Activated CD4-positive, alpha-beta T cell treated with anti-CD3 and anti-CD28 coated beads, Interleukin-2, Interleukin-6, amounts not matched to agents 100 ng/mL and 50 ng/mL, durations not matched to agents 16 hours and 8 hours (primary cell): ENCODE measurements at regions not wholly inside any gene's neighbourhood (a gene's known extent, or its start where the extent isn't known, plus 50 kb on each side); places are given as distances from the start of the nearest gene placed in this dataset.
"Not testable (repeated sequence)": the region's sequence is repeated elsewhere in the genome, so short reads cannot be mapped to it uniquely, and the experiment has no call there.

Source experiments
- DNase-seq: peaks from one replicate; pipeline ENCODE4 v3.0.0-alpha.2; 2020

DNA sequence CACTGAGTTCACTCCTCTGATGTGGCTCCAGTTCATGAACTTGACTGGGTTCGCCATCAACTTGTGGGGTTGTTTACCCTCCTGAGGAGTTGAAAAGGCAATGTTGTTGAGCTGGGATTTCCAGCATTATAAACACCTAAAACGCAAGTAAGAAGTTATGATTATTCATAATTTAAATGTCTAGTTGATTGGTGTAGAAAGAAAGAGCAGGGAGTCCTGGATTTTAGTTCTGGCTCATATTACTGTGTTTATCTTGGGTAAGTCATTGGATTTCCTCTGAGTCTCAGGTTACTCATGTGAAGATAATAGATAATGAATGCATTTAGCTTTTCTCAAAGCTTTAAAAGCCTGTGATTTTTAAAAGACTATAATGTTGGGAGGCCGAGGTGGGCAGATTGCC lies 438.0 kb upstream of the CDH20 start:
- no peak for DNase-seq

DNA sequence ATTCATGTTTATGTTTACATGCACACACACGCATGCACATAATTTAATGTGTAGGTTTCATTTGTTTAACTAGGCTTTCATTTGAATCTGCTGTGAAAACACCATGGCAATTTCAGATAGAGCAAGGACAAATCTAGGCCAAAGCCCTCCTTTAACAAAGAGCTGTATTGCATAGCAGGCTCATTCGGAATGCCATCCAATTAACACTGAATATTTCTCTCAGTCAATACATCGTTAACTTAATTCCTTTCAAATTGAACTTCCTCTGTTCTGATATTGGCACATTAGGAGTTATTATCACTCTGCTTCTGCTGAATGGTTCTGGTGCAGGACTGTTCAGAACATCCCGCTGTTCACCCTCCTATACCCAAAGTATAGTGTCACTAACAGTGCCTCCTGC lies 435.1 kb upstream of the CDH20 start:
- DNase-seq = no peak

DNA sequence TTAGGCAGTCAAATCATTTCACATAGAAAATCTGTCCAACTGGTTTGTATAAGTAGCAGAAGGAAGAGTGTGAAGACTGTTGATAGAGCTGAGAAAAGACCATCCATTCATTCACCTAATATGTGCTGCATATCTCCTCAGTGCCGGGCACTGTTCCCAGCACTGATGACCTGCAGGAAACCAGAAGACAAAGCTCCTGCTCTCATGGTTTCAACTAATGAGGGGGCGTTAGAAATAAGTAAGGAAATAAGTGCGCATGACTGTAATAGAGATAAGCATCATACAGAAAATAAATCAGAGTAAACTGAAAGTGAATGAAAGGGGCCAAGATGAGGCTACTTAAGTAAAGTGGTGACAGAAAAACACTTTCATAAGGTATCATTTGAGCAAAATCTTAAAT lies 427.5 kb upstream of the CDH20 start:
- no peak for DNase-seq

DNA sequence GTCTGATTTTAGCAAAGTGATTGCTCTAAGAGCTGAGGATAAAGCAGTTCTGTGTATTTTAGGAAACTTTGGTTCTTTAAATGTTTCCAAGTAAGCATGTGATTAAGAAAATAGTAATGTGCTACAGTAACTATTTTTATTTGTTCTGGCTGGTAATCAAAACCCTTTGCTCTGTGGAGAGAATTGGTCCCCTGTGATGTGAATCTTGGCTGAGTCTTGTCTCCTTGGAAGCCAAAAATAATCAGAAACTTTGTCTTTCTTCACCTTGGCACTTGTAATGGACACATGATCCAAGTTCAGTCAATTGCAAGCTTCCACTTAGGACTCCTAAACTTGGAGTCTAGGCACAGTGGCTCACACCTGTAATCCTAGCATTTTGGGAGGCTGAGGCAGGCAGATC lies 422.7 kb upstream of the CDH20 start:
- DNase-seq = no peak

DNA sequence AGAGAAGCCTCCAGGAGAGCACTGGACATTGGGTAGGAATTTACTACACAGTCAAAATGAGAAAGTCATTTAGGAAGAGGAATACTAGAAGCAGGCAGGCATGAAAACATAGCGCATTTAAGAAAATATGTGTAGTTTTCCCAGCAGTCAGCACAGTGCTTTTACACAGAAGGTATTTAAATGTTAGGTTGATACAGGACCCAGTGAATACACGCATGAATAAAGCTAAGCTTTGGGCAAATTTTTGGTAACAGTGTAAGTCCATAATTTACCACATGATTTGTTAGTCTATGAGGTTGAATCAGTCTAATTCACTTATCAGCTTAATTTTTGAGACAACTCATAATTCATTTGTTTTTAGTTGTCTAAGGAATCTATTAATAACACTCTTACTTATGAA lies 421.7 kb upstream of the CDH20 start:
- no peak for DNase-seq

GRCh38 chr18:60915160-60915559 lies 418.1 kb upstream of the CDH20 start:
- DNase-seq = no peak

DNA sequence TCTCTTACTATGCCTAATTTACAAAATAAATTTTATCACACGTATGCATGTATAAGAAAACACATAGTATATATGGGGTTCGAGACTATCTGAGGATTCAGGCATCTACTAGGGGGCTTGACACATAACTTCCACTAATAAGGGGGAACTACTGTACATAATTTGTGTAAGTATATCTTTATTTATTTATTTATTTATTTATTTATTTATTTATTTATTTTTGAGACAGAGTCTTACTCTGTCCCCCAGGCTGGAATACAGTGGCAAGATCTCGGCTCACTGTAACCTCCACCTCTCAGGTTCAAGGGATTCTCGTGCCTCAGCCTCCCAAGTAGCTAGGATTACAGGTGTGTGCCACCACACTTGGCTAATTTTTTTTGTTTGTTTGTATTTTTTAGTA lies 414.4 kb upstream of the CDH20 start:
- not testable (repeated sequence) for DNase-seq

- no peak for DNase-seq
Observed at GRCh38 chr18:60925892-60926291, 407.3 kb upstream of the CDH20 start.

GRCh38 chr18:60929966-60930365 lies 403.3 kb upstream of the CDH20 start:
- no peak for DNase-seq

DNA sequence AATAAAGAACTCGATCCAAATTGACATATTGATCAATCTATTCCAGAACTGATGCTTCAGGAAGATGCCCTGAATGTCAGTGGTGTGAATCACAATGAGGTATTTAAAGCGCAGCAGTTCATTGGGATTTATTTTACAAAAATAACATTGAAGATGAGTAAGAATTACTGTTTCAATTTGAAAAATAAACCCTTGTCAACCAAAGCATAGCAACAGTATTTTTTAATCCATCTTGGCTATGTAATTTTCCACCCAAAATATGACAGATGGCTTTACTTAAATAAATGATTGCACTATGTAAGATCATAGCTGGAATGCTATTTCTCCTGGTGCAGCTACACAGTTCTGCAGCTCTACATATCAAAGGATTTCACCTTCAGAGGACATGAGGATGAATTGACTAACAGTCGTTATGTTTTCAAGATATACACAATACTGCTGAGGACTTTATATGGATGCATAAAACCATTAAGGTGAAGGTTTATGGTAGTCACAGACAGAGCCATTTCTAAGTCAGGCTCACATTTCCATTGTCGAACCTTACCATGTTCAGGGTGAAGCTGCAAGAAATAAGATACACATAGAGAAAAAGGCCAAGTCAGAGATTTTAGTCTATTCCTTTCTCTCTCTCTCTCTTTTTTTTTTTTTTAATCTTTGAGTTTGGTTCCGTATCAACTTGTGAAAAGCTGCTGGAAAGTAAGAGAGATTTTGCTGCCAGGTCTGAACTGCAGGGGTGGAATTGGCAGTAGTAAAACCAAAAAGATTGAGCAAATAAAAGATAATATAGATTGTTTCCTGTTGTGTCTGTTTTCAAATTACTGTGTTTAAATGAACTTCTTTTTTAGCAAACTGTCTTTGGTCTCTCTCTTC lies 398.0 kb upstream of the CDH20 start:
- DNase-seq = no peak

GRCh38 chr18:60936101-60936500 lies 397.1 kb upstream of the CDH20 start:
- no peak for DNase-seq

- no peak for DNase-seq
Observed at GRCh38 chr18:60943297-60943696, 389.9 kb upstream of the CDH20 start.

DNA sequence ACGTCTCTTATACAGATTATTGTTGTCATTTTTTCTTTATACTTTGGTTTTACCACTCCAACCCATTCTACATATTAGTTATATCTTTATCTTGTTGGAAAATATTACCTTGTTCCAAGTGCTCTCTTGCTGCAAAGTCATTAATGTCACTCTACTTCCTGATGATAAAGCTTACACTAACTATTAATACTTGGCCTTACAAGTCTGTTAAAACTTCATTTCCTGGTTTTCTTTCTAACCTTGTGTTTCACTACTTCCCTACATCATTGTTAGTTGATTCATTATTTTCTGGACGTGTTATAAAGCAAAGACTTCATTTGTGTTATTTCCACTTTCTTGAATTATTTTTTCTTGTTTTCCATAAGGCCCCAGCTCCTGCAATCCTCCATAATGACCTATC lies 382.6 kb upstream of the CDH20 start:
- no peak for DNase-seq

- DNase-seq = no peak
Observed at GRCh38 chr18:60951091-60951490, 382.1 kb upstream of the CDH20 start.

DNA sequence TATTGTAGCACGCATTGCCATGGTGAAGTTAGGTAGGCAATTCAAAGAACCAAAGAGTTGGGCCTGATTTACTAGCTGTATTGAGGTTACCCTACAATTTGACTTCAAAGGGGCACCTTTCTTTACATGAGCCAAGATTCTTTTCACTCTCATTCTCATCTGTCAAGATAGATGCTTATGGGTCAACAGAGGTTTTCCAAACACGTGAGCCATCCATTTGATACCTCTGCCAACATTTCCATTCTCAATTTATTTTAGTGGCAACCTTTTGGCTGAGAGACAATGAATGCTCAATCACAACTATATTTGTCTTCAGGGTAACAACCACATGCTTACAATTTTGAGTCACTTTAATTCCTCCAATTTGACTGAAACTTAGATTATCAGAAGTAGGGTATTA lies 370.6 kb upstream of the CDH20 start:
- no peak for DNase-seq

DNA sequence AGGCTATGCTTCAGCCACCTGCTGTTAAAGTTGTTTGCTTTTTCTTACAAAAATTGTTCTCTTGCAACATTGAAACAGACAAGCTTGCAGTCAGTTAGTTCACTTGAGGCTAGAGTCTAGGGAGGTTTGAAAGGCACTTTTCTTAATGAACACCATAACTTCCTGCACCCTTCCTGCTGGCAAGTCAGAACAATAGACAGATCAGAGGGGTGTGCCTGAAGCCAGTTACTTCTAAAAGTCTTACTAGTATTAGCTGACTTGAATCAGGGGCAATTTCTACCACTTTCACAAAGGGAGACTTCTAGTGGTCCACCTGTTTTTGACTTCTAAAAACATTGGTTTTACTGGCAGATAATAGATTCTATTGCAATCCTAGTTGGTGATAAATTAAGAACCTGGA lies 367.4 kb upstream of the CDH20 start:
- no peak for DNase-seq

DNA sequence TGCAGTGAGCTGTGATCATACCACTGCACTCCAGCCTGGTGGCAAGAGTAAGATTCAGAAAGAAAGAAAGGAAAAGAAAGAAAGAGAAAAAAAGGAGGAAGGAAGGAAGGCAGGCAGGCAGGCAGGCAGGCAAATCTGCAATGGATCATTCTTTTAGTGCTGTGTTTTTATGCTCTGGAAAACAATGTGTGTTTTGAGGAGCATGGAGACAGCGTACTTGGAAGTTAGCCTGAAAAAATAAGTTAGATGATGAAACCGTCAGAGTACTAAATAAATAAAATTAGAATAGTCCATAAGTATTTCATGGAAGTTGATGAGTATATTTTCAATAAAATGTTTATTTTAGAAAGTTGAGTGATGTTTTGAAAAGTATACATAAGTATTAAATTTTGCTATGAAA lies 366.4 kb upstream of the CDH20 start:
- DNase-seq = no peak

DNA sequence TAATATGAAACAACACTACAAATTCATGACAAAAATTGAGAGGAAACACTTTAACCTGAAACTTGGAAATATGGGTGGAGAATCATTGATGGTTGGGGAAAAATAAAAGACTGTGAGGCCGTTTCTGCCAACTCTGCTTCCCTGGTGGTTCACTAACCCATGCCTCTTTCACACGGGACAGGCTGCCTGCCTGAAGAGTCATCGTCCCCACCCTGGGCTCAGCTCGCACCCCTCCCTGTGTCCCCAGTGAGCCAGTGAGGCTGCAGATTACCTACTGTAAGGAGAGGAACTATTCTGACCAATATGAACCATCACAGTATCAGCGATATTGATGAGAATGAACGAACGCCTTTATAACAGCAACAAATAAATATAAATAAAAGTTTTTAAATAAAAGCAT lies 357.8 kb upstream of the CDH20 start:
- no peak for DNase-seq

GRCh38 chr18:60976976-60977375 lies 356.3 kb upstream of the CDH20 start:
- DNase-seq = no peak

GRCh38 chr18:60978338-60978737 lies 354.9 kb upstream of the CDH20 start:
- DNase-seq = no peak

DNA sequence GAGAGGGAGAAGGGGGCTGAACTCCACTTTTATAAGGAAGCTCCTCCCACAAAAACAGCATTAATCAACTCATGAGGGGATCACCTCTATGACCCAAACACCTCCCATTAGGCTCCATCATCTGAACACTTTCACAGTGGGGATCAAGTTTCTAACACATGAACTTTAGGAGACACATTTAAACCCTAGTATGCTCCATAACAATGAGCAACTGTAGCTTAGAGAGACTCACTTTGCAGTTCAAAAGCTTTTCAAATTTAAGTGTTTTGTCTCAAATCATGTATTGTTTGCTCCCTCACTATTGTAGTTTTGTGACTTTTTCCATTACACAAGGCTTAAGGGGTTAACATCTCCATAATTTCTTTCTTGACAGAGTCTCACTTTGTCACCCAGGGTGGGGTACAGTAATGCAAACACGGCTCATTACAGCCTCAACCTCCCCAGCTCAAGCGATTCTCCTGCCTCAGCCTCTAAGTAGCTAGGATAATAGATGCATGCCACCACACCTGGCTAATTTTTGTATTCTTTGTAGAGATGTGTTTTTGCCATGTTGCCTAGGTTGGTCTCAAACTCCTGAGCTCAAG lies 352.7 kb upstream of the CDH20 start:
- no peak for DNase-seq

DNA sequence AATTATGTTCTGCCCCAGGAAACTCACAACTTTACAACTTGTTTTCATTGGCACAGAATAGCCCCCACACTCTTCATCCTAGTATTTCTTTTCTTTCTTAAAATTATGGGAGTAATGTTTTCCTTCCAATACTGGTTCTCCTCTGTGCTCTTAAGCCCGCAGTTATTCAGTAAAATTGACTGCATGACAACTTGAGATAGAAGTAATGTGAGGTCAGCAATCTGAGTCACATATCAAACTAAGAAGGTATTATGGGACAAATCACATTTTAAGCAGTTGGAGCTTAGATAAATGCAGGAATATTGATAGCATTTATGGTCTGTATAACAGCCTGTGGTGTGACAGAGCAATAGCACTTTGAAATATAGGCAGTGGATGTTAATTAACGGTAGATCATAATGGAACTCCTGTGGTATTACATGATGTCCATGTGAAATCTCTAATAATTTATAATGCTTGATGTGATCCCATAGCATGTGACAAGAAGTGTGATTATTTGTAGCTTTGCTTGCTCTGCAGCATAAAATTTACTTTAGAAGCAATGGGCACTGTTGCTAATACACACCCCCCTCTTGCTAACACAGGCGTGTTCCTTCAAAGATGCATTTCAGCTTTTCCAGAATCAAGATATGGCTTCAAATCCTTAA lies 351.4 kb upstream of the CDH20 start:
- no peak for DNase-seq

GRCh38 chr18:60982329-60982695 lies 350.9 kb upstream of the CDH20 start:
- no peak for DNase-seq

DNA sequence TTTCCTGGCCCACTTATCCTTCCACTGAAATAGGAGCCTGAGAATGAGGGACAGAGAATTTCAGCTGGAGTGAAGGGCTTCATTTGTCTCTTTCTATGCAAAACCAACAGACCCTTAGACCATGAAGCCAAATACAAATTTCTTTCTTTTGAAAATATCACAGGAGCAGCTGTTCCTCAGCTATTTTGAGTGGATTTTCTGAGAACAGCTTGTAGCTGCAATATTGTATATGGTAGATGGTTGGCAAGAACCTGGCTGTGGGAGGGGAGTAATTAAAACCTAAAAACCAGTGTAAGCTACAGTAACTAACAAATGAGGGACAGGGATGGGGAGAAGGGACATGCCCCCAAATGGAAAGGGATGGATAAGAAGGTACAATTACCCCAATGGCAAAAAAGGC lies 350.3 kb upstream of the CDH20 start:
- DNase-seq = no peak
